Forelimb muscle (tissue), 1 donor: ENCODE measurements at regions not wholly inside any gene's neighbourhood (a gene's known extent, or its start where the extent isn't known, plus 50 kb on each side); places are given as distances from the start of the nearest gene placed in this dataset.

Experiments used
- DNase-seq: peaks from one replicate; pipeline ENCODE4 v3.0.0-alpha.2; 2013; ENCODE audit warnings: low read depth

GRCh38 chr4:101593666-101594065 lies 196.9 kb upstream of the BANK1 start:
- no peak for DNase-seq

GRCh38 chr4:101584306-101584705 lies 206.2 kb upstream of the BANK1 start:
- no peak for DNase-seq

- no peak for DNase-seq
These were observed 215.8 kb upstream of the PPP3CA start for GRCh38 chr4:101563126-101563525.

GRCh38 chr4:101556842-101557241 lies 209.5 kb upstream of the PPP3CA start:
- DNase-seq: no peak

GRCh38 chr4:101555341-101555880 lies 208.1 kb upstream of the PPP3CA start:
- no peak for DNase-seq

GRCh38 chr4:101540336-101540735 lies 193.0 kb upstream of the PPP3CA start:
- DNase-seq: no peak

GRCh38 chr4:101528526-101528925 lies 181.2 kb upstream of the PPP3CA start:
- DNase-seq: no peak

- no peak for DNase-seq
These were observed 179.9 kb upstream of the PPP3CA start for GRCh38 chr4:101527188-101527587.

GRCh38 chr4:101515566-101515965 lies 168.2 kb upstream of the PPP3CA start:
- DNase-seq: no peak

- no peak for DNase-seq
These were observed 167.8 kb upstream of the PPP3CA start for GRCh38 chr4:101515099-101515498.

GRCh38 chr4:101512416-101512815 lies 165.1 kb upstream of the PPP3CA start:
- no peak for DNase-seq

- DNase-seq: no peak
These were observed 154.1 kb upstream of the PPP3CA start for GRCh38 chr4:101501421-101501820.

- no peak for DNase-seq
These were observed 153.4 kb upstream of the PPP3CA start for GRCh38 chr4:101500742-101501141.

- no peak for DNase-seq
These were observed 127.9 kb upstream of the PPP3CA start for GRCh38 chr4:101475246-101475645.

GRCh38 chr4:101471201-101471600 lies 123.9 kb upstream of the PPP3CA start:
- no peak for DNase-seq

- DNase-seq: no peak
These were observed 117.3 kb upstream of the PPP3CA start for GRCh38 chr4:101464596-101464995.

- no peak for DNase-seq
These were observed 111.6 kb upstream of the PPP3CA start for GRCh38 chr4:101458914-101459313.

- DNase-seq: no peak
These were observed 111.1 kb upstream of the PPP3CA start for GRCh38 chr4:101458473-101458872.

GRCh38 chr4:101451086-101451485 lies 103.8 kb upstream of the PPP3CA start:
- no peak for DNase-seq

- DNase-seq: no peak
These were observed 94.1 kb upstream of the PPP3CA start for GRCh38 chr4:101441446-101441845.

GRCh38 chr4:101439926-101440325 lies 92.6 kb upstream of the PPP3CA start:
- DNase-seq: no peak

GRCh38 chr4:101421386-101421785 lies 74.1 kb upstream of the PPP3CA start:
- no peak for DNase-seq

- DNase-seq: no peak
These were observed 73.3 kb upstream of the PPP3CA start for GRCh38 chr4:101420661-101421060.

GRCh38 chr4:101419336-101420135 lies 72.2 kb upstream of the PPP3CA start:
- DNase-seq: peak; percentile 14
